HepG2 (cell line): ENCODE measurements at regions not wholly inside any gene's neighbourhood (a gene's known extent, or its start where the extent isn't known, plus 50 kb on each side); places are given as distances from the start of the nearest gene placed in this dataset.

Source experiments
- ATAC-seq: fragments of 200-7000 bp; cut with Tn5 transposase; 3 replicates; pipeline ENCODE4 v1.9.1; 2020; ENCODE audit warnings: mild to moderate bottlenecking, moderate library complexity
- BruUV-seq: library from RNA; stranded (reverse); fragments of 400-500 nt; replicated peaks from 2 replicates; lab custom pipeline; 2021; lab: Mats Ljungman, UMichigan
- CTCF ChIA-PET: fragments of 300-600 bp; formaldehyde crosslinking; extraction: SDS; loops from one replicate; lab custom pipeline; 2021; ENCODE audit warnings: low total read pairs, inconsistent platforms, low intra/inter-chr PET ratio; lab: Yijun Ruan, JAX
- POLR2A ChIA-PET: fragments of 350-600 bp; sonication (Branson Sonifier 250); formaldehyde crosslinking; loops from one replicate; lab custom pipeline; 2020; ENCODE audit warnings: antibody characterized with exemption, inconsistent platforms; lab: Yijun Ruan, JAX
- DNase-seq: peaks from one replicate; pipeline ENCODE4 v3.0.0-alpha.2; 2015; ENCODE audit warnings: low spot score
- FAIRE-seq: peaks from 3 replicates; lab custom pipeline; 2011; peaks lifted over from hg19 to GRCh38; lab: Jason Lieb, UNC
- H2AFZ ChIP-seq: one replicate; pipeline ENCODE4 v1.6.1; 2011; ENCODE audit warnings: low read length, inconsistent platforms
- H3K27ac ChIP-seq: fragments of 300-600 bp; 3 replicates; pipeline ENCODE4 v1.8.0; 2011; ENCODE audit warnings: mixed run types, mild to moderate bottlenecking, mixed read lengths, low read length, inconsistent platforms; ENCODE audit not compliant: insufficient read depth; ENCODE audit errors: extremely low read length
- H3K27me3 ChIP-seq, 2 experiments: fragments of 200-600 bp in 1 of 2; 2 replicates in 1 of 2; 3 replicates in 1 of 2; pipeline versions ENCODE4 v1.6.0 to v1.8.0; 2011; ENCODE audit warnings: low read length in 2 of 2, mild to moderate bottlenecking in 2 of 2, moderate library complexity in 2 of 2, inconsistent platforms in 1 of 2; ENCODE audit not compliant: insufficient read depth in 2 of 2, control insufficient read depth in 1 of 2
- H3K36me3 ChIP-seq, 2 experiments: fragments of 200-600 bp in 1 of 2; replicated peaks in 1 of 2; 2 replicates in 1 of 2; 3 replicates in 1 of 2; pipeline versions ENCODE4 v1.5.1 to v1.8.0; 2011; ENCODE audit warnings: low read length in 2 of 2, inconsistent platforms in 1 of 2; ENCODE audit not compliant: insufficient read depth in 2 of 2, control insufficient read depth in 1 of 2
- H3K4me1 ChIP-seq: 2 replicates; pipeline ENCODE4 v1.5.1; 2012; ENCODE audit warnings: low read length, inconsistent platforms; ENCODE audit not compliant: insufficient read depth
- H3K4me2 ChIP-seq: 2 replicates; pipeline ENCODE4 v1.6.0; 2011; ENCODE audit warnings: low read depth, low read length, inconsistent platforms
- H3K4me3 ChIP-seq, 3 experiments: fragments of 200-600 bp in 1 of 3; sonication (generic), shearing (Covaris generic) in 1 of 3; replicated peaks in 1 of 3; 2 replicates each; pipeline ENCODE4 v1.5.1; 2011 to 2016; ENCODE audit warnings: low read length in 3 of 3, inconsistent platforms in 2 of 3, low read depth in 2 of 3, mild to moderate bottlenecking in 2 of 3, control low read depth in 1 of 3, mixed read lengths in 1 of 3; ENCODE audit not compliant: insufficient read depth in 1 of 3
- H3K79me2 ChIP-seq: one replicate; pipeline ENCODE4 v1.6.1; 2011; ENCODE audit warnings: low read length, inconsistent platforms; ENCODE audit not compliant: insufficient read depth
- H3K9ac ChIP-seq: 2 replicates; pipeline ENCODE4 v1.6.0; 2011; ENCODE audit warnings: mild to moderate bottlenecking, low read depth, low read length, inconsistent platforms; ENCODE audit not compliant: insufficient read depth
- H3K9me3 ChIP-seq: 2 replicates; pipeline ENCODE4 v1.5.1; 2012; ENCODE audit warnings: mild to moderate bottlenecking, low read length
- H4K20me1 ChIP-seq: 2 replicates; pipeline ENCODE4 v1.6.0; 2011; ENCODE audit warnings: inconsistent platforms, mild to moderate bottlenecking, low read length, moderate library complexity; ENCODE audit not compliant: insufficient read depth
- CREBL2 ChIP-seq: sonication (generic); formaldehyde crosslinking; IDR thresholded peaks from 2 replicates; pipeline ENCODE4 v1.8.1; 2023; ENCODE audit warnings: missing genetic modification reagents, mild to moderate bottlenecking, borderline replicate concordance
- DBP ChIP-seq: sonication (generic); formaldehyde crosslinking; IDR thresholded peaks from 2 replicates; pipeline ENCODE4 v1.4.0; 2020; ENCODE audit warnings: missing genetic modification reagents; ENCODE audit errors: not compliant biosample characterization
- DMAP1 ChIP-seq: IDR thresholded peaks from 2 replicates; pipeline ENCODE4 v1.6.1; 2016
- FLYWCH1 ChIP-seq: sonication (generic); formaldehyde crosslinking; IDR thresholded peaks from 2 replicates; pipeline ENCODE4 v1.8.1; 2023; ENCODE audit warnings: mild to moderate bottlenecking, missing genetic modification reagents
- GZF1 ChIP-seq: sonication (generic); formaldehyde crosslinking; IDR thresholded peaks from 2 replicates; pipeline ENCODE4 v1.5.1; 2020; ENCODE audit warnings: mild to moderate bottlenecking, missing genetic modification reagents
- HHEX ChIP-seq: IDR thresholded peaks from 2 replicates; pipeline ENCODE4 v1.6.1; 2016; ENCODE audit warnings: control low read depth
- HINFP ChIP-seq: sonication (generic); formaldehyde crosslinking; IDR thresholded peaks from 2 replicates; pipeline ENCODE4 v1.4.0; 2020; ENCODE audit warnings: low read depth, mild to moderate bottlenecking, missing genetic modification reagents
- JUN ChIP-seq: sonication (generic); formaldehyde crosslinking; IDR thresholded peaks from 2 replicates; pipeline ENCODE4 v1.4.0; 2020; ENCODE audit warnings: mild to moderate bottlenecking, missing genetic modification reagents
- MAFG ChIP-seq: sonication (generic); formaldehyde crosslinking; IDR thresholded peaks from 2 replicates; pipeline ENCODE4 v1.5.1; 2020; ENCODE audit warnings: mild to moderate bottlenecking, missing genetic modification reagents
- MEIS1 ChIP-seq: sonication (generic); formaldehyde crosslinking; IDR thresholded peaks from 2 replicates; pipeline ENCODE4 v1.9.0; 2021; ENCODE audit warnings: mild to moderate bottlenecking, missing genetic modification reagents, moderate library complexity, borderline replicate concordance
- MTA3 ChIP-seq: sonication (generic); formaldehyde crosslinking; IDR thresholded peaks from 2 replicates; pipeline ENCODE4 v1.4.0; 2020; ENCODE audit warnings: missing genetic modification reagents
- U2AF2 ChIP-seq: fragments of 200-400 bp; formaldehyde crosslinking; IDR thresholded peaks from 2 replicates; pipeline ENCODE4 v1.6.1; 2017; ENCODE audit warnings: low read depth, mild to moderate bottlenecking, low read length
- ZNF10 ChIP-seq: sonication (generic); formaldehyde crosslinking; IDR thresholded peaks from 2 replicates; pipeline ENCODE4 v1.4.0; 2020; ENCODE audit warnings: mild to moderate bottlenecking, low read depth, missing genetic modification reagents, borderline replicate concordance
- ZNF17 ChIP-seq: sonication (generic); formaldehyde crosslinking; IDR thresholded peaks from 2 replicates; pipeline ENCODE4 v1.5.0; 2020; ENCODE audit warnings: mild to moderate bottlenecking, missing genetic modification reagents
- ZNF513 ChIP-seq: sonication (generic); formaldehyde crosslinking; conservative IDR thresholded peaks from 2 replicates; pipeline ENCODE4 v1.5.0; 2020; ENCODE audit warnings: missing genetic modification reagents
- ZNF7 ChIP-seq: IDR thresholded peaks from 2 replicates; pipeline ENCODE4 v1.6.1; 2016; ENCODE audit warnings: missing biosample characterization, missing genetic modification reagents
- ZNF703 ChIP-seq: sonication (generic); formaldehyde crosslinking; IDR thresholded peaks from 2 replicates; pipeline ENCODE4 v1.5.1; 2020; ENCODE audit warnings: missing genetic modification reagents, mild to moderate bottlenecking, moderate library complexity, borderline replicate concordance
- ZNF790 ChIP-seq: sonication (generic); formaldehyde crosslinking; IDR thresholded peaks from 2 replicates; pipeline ENCODE4 v1.8.0; 2022; ENCODE audit warnings: missing genetic modification reagents, mild to moderate bottlenecking, borderline replicate concordance
- WGBS: methylation state at CpG from one replicate; pipeline ENCODE4 v1.1.6; 2017; ENCODE audit warnings: low lambda C conversion rate; 5-methylcytosine and 5-hydroxymethylcytosine counted together
- in situ Hi-C: cut with HindIII; loops from 2 replicates; pipeline ENCODE4 v1.10.0; 2017; ENCODE audit warnings: low pct_unique_long_range_greater_than_20kb; ENCODE audit not compliant: extremely low pct_ligation_motif_present
- intact Hi-C: fragments of 100-400 bp; cut with micrococcal nuclease; formaldehyde crosslinking; loops from one replicate; pipeline ENCODE4 v1.10.0; 2022; ENCODE audit not compliant: unreplicated experiment

- intact Hi-C loops = no loop called here
- no peaks in the 10 kb centered on the region for H3K27me3 ChIP-seq
- H4K20me1 ChIP-seq = no peaks in the 10 kb centered on the region
- 0% methylated on average over 2 of the region's 2 CpGs for WGBS
- H3K27ac ChIP-seq = no peak overlapping the region
- no peaks in the 10 kb centered on the region for H3K4me1 ChIP-seq
- ATAC-seq = no peak
- no peak for FAIRE-seq
- no peaks in the 10 kb centered on the region for H3K79me2 ChIP-seq
- TF ChIP-seq HINFP (no peak), ZNF7 (no peak), DBP (CRISPR knock-in tag) (no peak), MEIS1 (CRISPR knock-in tag) (no peak)
- no peak overlapping the region for H3K4me2 ChIP-seq
- no peak overlapping the region for H3K9ac ChIP-seq
- DNase-seq = no peak
- CTCF ChIA-PET = no interaction called here
- no peak overlapping the region for H3K4me3 ChIP-seq
- POLR2A ChIA-PET = no interaction called here
- in situ Hi-C loops = no loop called here
- H3K36me3 ChIP-seq = no peaks in the 10 kb centered on the region
- no peaks in the 10 kb centered on the region for H3K9me3 ChIP-seq
- H2AFZ ChIP-seq = no peak overlapping the region
- BruUV-seq = no TSS peak
Measured at GRCh38 chr3:25229586-25229985, 198.5 kb upstream of the RARB start.

GRCh38 chr3:25235031-25235430, 193.0 kb upstream of the RARB start:
- WGBS = 2% methylated on average over 1 of the region's 1 CpG
- H4K20me1 ChIP-seq = no peaks in the 10 kb centered on the region
- H3K79me2 ChIP-seq = no peaks in the 10 kb centered on the region
- no peak overlapping the region for H2AFZ ChIP-seq
- no peaks in the 10 kb centered on the region for H3K4me1 ChIP-seq
- intact Hi-C loops = no loop called here
- H3K4me2 ChIP-seq = no peak overlapping the region
- H3K9ac ChIP-seq = no peak overlapping the region
- no peaks in the 10 kb centered on the region for H3K27me3 ChIP-seq
- ChIA-PET POLR2A (no interaction called here), CTCF (no interaction called here)
- H3K4me3 ChIP-seq = no peak overlapping the region
- DNase-seq = no peak
- no TSS peak for BruUV-seq
- no peak overlapping the region for H3K27ac ChIP-seq
- H3K36me3 ChIP-seq = no peaks in the 10 kb centered on the region
- no peak for FAIRE-seq
- in situ Hi-C loops = no loop called here
- no peaks in the 10 kb centered on the region for H3K9me3 ChIP-seq
- ATAC-seq = no peak
- TF ChIP-seq MTA3 (CRISPR knock-in tag) = no peak
- no peak for TF ChIP-seq ZNF703 (CRISPR knock-in tag)
- TF ChIP-seq ZNF17 (CRISPR knock-in tag) = no peak
- TF ChIP-seq ZNF10 (CRISPR knock-in tag) = no peak
- TF ChIP-seq U2AF2 = no peak
- no peak for TF ChIP-seq FLYWCH1
- no peak for TF ChIP-seq MAFG (CRISPR knock-in tag)
- no peak for TF ChIP-seq GZF1 (CRISPR knock-in tag)
- no peak for TF ChIP-seq ZNF513 (CRISPR knock-in tag)
- no peak for TF ChIP-seq ZNF790 (CRISPR knock-in tag)
- no peak for TF ChIP-seq JUN (CRISPR knock-in tag)
- no peak for TF ChIP-seq DMAP1 (CRISPR knock-in tag)
- no peak for TF ChIP-seq CREBL2 (CRISPR knock-in tag)
- TF ChIP-seq HHEX (CRISPR knock-in tag) = no peak
